GM10266 (cell line): ENCODE measurements at regions not wholly inside any gene's neighbourhood (a gene's known extent, or its start where the extent isn't known, plus 50 kb on each side); places are given as distances from the start of the nearest gene placed in this dataset.

Experiments
- DNase-seq: peaks from one replicate; pipeline ENCODE4 v3.0.0; 2012; ENCODE audit errors: extremely low spot score
- TF ChIP-seq, protein P1 (sequence below): IDR thresholded peaks from 2 replicates; pipeline ENCODE4 v1.5.1; 2012; ENCODE audit warnings: mild to moderate bottlenecking, low read depth; ENCODE audit not compliant: control insufficient read depth, insufficient read depth; ENCODE audit errors: missing control alignments

DNA sequence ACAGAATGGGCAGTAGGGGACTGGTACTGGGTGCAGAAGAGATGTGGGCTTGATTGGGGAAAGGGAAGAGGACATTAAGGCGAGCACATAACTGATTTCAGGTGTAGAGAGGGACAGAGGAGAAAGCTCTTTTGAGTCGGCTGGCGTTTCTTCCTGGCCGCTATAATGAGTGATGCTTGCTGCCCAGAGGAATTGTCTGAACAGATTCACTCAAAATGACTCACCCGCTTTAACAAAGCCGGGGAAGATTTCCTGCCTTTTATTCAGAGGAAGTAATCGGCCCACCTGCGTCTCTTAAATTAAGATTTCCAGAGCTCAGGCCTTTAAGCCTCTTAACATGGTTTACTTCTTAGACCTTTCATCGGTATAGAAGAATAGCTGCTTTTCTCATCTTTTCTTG, 102.1 kb upstream of the AP1S2 start:
- no peak for DNase-seq

DNA sequence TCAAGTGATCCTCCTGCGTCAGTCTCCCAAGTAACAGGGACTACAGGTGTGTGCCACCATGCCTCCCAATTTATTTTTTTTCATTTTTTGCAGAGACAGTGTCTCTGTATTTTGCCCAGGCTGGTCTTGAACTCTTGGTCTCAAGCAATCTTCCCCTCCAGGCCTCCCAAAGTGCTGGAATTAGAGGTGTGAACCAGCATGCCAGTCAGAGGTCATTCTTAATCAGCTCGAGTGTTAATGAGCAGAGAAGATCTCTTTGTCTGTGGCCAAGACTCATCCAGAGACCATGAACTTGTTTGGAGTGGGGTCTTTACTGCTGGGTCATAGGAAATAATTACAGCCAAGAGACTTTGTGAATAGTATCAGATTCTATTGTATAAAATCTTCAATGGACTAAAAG, 99.2 kb upstream of the AP1S2 start:
- TF ChIP-seq, protein P1, sequence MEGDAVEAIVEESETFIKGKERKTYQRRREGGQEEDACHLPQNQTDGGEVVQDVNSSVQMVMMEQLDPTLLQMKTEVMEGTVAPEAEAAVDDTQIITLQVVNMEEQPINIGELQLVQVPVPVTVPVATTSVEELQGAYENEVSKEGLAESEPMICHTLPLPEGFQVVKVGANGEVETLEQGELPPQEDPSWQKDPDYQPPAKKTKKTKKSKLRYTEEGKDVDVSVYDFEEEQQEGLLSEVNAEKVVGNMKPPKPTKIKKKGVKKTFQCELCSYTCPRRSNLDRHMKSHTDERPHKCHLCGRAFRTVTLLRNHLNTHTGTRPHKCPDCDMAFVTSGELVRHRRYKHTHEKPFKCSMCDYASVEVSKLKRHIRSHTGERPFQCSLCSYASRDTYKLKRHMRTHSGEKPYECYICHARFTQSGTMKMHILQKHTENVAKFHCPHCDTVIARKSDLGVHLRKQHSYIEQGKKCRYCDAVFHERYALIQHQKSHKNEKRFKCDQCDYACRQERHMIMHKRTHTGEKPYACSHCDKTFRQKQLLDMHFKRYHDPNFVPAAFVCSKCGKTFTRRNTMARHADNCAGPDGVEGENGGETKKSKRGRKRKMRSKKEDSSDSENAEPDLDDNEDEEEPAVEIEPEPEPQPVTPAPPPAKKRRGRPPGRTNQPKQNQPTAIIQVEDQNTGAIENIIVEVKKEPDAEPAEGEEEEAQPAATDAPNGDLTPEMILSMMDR: no peak
- DNase-seq: no peak

More for the DNA sequence above, 102.1 kb upstream of the AP1S2 start:
- TF ChIP-seq, protein P1: no peak

DNA sequence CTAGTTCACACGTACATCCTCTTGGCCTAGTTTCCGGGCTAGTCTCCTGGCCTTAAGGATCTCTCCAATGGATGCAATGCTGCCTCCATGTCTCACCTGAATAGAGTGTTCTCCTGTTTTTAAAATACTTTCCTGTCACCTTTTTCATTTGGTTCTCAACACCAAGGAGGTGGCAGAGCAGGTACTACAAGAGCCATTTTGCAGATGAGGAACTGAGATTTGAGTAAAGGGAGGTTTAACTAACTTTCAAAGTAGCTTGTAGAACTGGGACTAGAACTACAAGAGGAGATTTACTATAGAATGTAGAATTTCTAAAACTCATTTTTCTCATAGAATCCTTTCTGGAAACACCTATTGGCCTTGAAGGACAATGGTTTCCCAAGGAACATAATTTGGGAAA, 97.6 kb upstream of the AP1S2 start:
- TF ChIP-seq, protein P1: no peak
- DNase-seq: no peak

DNA sequence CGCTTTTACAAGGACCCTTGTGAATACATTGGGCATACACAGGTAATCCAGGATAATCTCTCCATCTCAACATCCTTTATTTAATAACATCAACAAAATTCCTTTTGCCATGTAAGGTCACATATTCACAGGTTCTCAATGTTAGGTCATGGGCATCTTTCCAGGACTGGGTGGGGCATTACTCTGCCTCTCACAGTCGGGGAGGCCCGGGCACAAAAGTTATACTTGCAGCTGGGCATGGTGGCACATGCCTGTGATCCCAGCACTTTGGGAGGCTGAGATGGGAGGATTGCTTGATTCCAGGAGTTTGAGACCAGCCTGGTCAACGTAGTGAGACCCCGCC, 93.7 kb upstream of the AP1S2 start:
- DNase-seq: no peak
- TF ChIP-seq, protein P1: no peak

DNA sequence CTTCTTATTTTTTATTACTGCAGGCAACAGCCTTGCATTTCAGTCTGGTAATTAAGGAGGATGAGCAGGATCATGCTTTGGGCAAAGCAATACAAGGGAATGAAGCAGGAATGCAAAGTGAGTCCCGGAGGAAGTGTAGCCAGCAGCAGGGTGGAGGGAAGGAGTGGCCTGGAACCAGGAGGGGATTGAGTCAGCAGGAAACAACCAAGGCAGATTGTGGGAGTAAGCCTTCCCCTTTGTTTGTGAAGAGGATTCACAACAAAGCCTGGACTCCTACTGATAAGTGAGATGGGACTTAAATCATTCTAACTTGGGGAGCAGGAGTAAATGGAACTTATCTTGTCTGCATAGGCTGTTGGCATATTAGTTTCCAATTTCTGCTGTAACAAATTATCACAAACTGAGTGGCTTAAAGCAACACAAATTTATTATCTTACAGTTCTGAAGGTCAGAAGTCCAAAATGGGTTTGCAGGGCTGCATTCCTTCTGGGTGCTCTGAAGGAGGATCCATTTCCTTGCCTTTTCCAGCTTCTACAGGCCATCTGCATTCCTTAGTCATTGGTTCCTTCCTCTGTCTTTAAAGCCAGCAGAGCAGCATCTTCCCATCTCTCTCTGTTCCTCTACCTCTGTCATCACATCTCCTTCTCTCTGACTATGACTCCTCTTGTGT, 93.2 kb upstream of the AP1S2 start:
- DNase-seq: no peak
- TF ChIP-seq, protein P1: no peak

DNA sequence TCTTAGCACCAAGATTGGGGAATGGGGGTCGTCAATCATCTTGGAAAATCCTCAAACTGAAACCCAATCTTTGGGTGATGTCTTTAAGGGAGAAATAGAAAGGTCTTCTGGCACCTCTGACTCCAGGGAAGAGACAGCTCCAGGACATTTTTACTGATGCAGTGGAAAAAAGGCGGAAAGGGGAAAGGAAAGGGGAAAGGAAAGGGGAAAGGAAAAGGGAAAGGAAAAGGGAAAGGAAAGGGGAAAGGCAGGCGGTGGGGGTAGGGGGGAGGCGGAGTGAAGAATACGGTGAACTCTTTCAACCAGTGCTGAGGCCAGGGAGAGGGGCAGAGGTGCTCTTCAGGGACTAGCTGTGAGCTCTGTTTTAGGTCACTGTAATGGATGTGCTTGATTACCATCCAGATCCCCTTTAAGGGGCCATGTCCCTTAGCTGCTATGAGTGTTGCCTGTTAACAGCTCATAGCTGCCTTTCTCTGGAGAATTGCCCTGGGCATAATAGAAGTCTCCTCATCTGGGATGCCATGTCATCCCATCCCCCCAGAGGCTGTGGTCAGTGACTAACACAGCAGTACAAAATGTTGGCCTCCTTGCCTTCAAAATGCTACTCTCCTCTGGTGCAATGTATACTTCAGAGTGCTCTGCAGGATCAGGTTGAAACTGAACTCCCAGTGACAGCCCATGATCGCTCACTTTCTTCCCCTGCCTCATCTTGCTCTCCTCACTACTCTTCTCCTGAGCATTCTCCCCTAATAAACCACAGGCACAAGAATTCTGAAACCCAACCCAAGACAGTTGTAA, 92.4 kb upstream of the AP1S2 start:
- TF ChIP-seq, protein P1: no peak

DNA sequence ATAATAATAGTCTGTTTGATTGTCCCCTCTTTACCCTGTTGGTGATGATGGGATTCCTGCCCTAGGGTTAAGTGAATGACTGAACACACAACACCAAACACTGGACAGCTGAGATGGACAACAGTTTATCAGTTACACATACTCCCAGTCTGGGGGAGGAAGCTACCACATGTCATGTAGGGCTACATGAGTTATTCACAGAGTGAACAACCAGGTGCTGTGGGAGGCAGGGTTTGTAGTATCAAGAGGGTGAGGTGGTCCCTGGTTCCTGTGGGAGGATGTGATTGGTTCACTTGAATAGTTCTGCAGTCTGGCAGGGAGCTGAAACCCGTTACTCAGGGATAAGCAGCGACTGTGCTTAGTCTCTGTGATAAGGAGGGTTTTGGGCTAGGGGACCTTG, 88.8 kb upstream of the AP1S2 start:
- TF ChIP-seq, protein P1: no peak
- DNase-seq: no peak

More for the DNA sequence above, 92.4 kb upstream of the AP1S2 start:
- DNase-seq: no peak
